ENCODE measurements at regions not wholly inside any gene's neighbourhood (a gene's known extent, or its start where the extent isn't known, plus 50 kb on each side); places are given as distances from the start of the nearest gene placed in this dataset.

GRCh38 chr3:159824333-159824732, 164.3 kb upstream of the IL12A start:
- no peaks in the 10 kb centered on the region for H3K36me3 ChIP-seq (ENCODE audit: control insufficient read depth, insufficient read depth, low read length)
- H3K27me3 ChIP-seq (ENCODE audit: control insufficient read depth in 2 of 2, insufficient read depth in 2 of 2, low read length in 2 of 2): no peaks in the 10 kb centered on the region
- 0% methylated on average over 2 of the region's 2 CpGs for WGBS (ENCODE audit: insufficient coverage, low coverage, missing lambda C conversion rate)
- TF ChIP-seq CBX3 (IDR thresholded peaks at IDR 0.05; ENCODE audit: borderline replicate concordance in 1 of 2, low read length in 2 of 2): no peak
- no peak for TF ChIP-seq CREB3 (tag; conservative IDR thresholded peaks at IDR 0.05; ENCODE audit: low read depth)
- TF ChIP-seq KLF10 (CRISPR knock-in tag; IDR thresholded peaks at IDR 0.05): no peak
- TF ChIP-seq BMI1 (IDR thresholded peaks at IDR 0.05; ENCODE audit: low read length): no peak
- no peak for TF ChIP-seq E2F6 (IDR thresholded peaks at IDR 0.05; ENCODE audit: borderline replicate concordance in 1 of 2, extremely low read depth in 1 of 2, insufficient read depth in 1 of 2, insufficient read length in 1 of 2, low read depth in 1 of 2, low read length in 1 of 2, poor library complexity in 1 of 2, severe bottlenecking in 1 of 2)
- TF ChIP-seq REST (IDR thresholded peaks at IDR 0.05; ENCODE audit: borderline replicate concordance): no peak
- no peak for TF ChIP-seq REST (CRISPR knock-in tag; IDR thresholded peaks at IDR 0.05; ENCODE audit: low read depth)
- TF ChIP-seq NFE2L1 (tag; IDR thresholded peaks at IDR 0.05; ENCODE audit: borderline replicate concordance, low read depth): no peak
- TF ChIP-seq CHCHD3 (CRISPR knock-in tag; IDR thresholded peaks at IDR 0.05): no peak
- TF ChIP-seq KDM2B (CRISPR knock-in tag; IDR thresholded peaks at IDR 0.05): no peak
- TF ChIP-seq ZEB2 (IDR thresholded peaks at IDR 0.05): no peak
- intact Hi-C loops (cut with micrococcal nuclease) (loop anchor here (10.0 kb wide), 1 partner anchor 180 kb away; no protein-coding TSS in a partner anchor), in situ Hi-C loops (cut with MboI) (loop anchor here (25.0 kb wide), 1 partner anchor 987 kb away; no protein-coding TSS in a partner anchor)
- H3K9ac ChIP-seq (ENCODE audit: insufficient read depth in 1 of 2, low read depth in 2 of 2, low read length in 2 of 2): no peak overlapping the region
- H3K79me2 ChIP-seq (ENCODE audit: control insufficient read depth, insufficient read depth, low read length): no peaks in the 10 kb centered on the region
- no peak overlapping the region for H3K4me3 ChIP-seq
- H3K27ac ChIP-seq (ENCODE audit: extremely low read depth, low read depth, low read length): no peak overlapping the region
- no peaks in the 10 kb centered on the region for H3K9me3 ChIP-seq (replicated peaks; ENCODE audit: control insufficient read depth, insufficient read depth, low read depth, low read length)
- ChIA-PET CTCF (ENCODE audit: low intra/inter-chr PET ratio) (no interaction called here), POLR2A (no interaction called here)
- H3K4me2 ChIP-seq (ENCODE audit: insufficient read depth, low read length): no peak overlapping the region
- FAIRE-seq: no peak
- H4K20me1 ChIP-seq (replicated peaks; ENCODE audit: control insufficient read depth, insufficient read depth, low read length): no peaks in the 10 kb centered on the region
- no peaks in the 10 kb centered on the region for H3K4me1 ChIP-seq (replicated peaks in 1 of 2; ENCODE audit: control insufficient read depth in 2 of 2, insufficient read depth in 2 of 2, low read length in 2 of 2)
- H3K9me1 ChIP-seq (ENCODE audit: control insufficient read depth, insufficient read depth, low read length): no peaks in the 10 kb centered on the region
- DNase-seq (ENCODE audit: extremely low read depth in 1 of 4, low spot score in 3 of 4): no peak
- H2AFZ ChIP-seq (ENCODE audit: low read depth, low read length): no peak overlapping the region
- no TSS peak for BruUV-seq (replicated peaks)
- no peak for ATAC-seq
